Sigmoid colon (tissue), 6 donors: ENCODE measurements at regions not wholly inside any gene's neighbourhood (a gene's known extent, or its start where the extent isn't known, plus 50 kb on each side); places are given as distances from the start of the nearest gene placed in this dataset.
"Not testable (repeated sequence)": the region's sequence is repeated elsewhere in the genome, so short reads cannot be mapped to it uniquely, and the experiment has no call there.

Experiments used
- DNase-seq: peaks from one replicate; pipeline ENCODE4 v3.0.0-alpha.2; 2019
- H3K27ac ChIP-seq, 4 donors: fragments of 200-600 bp; sonication (generic); one replicate each; pipeline ENCODE4 v1.5.1; 2016 to 2019; ENCODE audit warnings: mild to moderate bottlenecking in 1 of 4
- H3K27me3 ChIP-seq, 3 donors: fragments of 200-600 bp; sonication (generic); one replicate each; pipeline ENCODE4 v1.5.1; 2019; ENCODE audit warnings: mild to moderate bottlenecking in 1 of 3
- H3K36me3 ChIP-seq, 4 donors: fragments of 200-600 bp; sonication (generic); one replicate each; pipeline ENCODE4 v1.5.1; 2016 to 2019
- H3K4me1 ChIP-seq, 4 donors: fragments of 200-600 bp; sonication (generic); one replicate each; pipeline ENCODE4 v1.5.1; 2017 to 2019
- H3K4me3 ChIP-seq, 4 donors: fragments of 200-600 bp; sonication (generic); one replicate each; pipeline ENCODE4 v1.5.1; 2017 to 2019; ENCODE audit warnings: mild to moderate bottlenecking in 2 of 4, moderate library complexity in 1 of 4
- H3K9me3 ChIP-seq, 4 donors: fragments of 200-600 bp in 3 of 4; sonication (generic) in 3 of 4; one replicate each; pipeline versions ENCODE4 v1.5.1 to v1.6.1; 2013 to 2019
- EP300 ChIP-seq, 4 donors: sonication (generic); formaldehyde crosslinking; IDR thresholded peaks; one replicate each; pipeline ENCODE4 v1.6.1; 2017; ENCODE audit warnings: antibody characterized with exemption in 4 of 4
- POLR2A ChIP-seq, 2 donors: fragments of 450-650 bp; IDR thresholded peaks; one replicate each; pipeline ENCODE4 v1.6.1; 2016; ENCODE audit warnings: antibody characterized with exemption in 2 of 2, mild to moderate bottlenecking in 2 of 2, moderate library complexity in 2 of 2
- POLR2AphosphoS5 ChIP-seq, 4 donors: sonication (generic); formaldehyde crosslinking; IDR thresholded peaks; one replicate each; pipeline ENCODE4 v1.6.1; 2017; ENCODE audit warnings: antibody characterized with exemption in 4 of 4
- WGBS, 2 donors: extraction: QIAGEN DNeasy Blood & Tissue Kit; methylation state at CpG; one replicate each; pipeline ENCODE4 v1.1.7; 2013; 5-methylcytosine and 5-hydroxymethylcytosine counted together
- intact Hi-C: fragments of 100-400 bp; cut with DNase I; formaldehyde crosslinking; loops from one replicate; pipeline ENCODE4 v1.15.1; 2023
- TF ChIP-seq, protein P1 (sequence below), 4 experiments: fragments of 450-650 bp in 3 of 4; fragments of 200-600 bp in 1 of 4; IDR thresholded peaks; one replicate each; pipeline ENCODE4 v1.5.1; 2016 to 2019; ENCODE audit warnings: antibody characterized with exemption in 4 of 4, mild to moderate bottlenecking in 3 of 4, moderate library complexity in 2 of 4
- donor health status: healthy with polysubstance abuse.
- donor health status: healthy.

DNA sequence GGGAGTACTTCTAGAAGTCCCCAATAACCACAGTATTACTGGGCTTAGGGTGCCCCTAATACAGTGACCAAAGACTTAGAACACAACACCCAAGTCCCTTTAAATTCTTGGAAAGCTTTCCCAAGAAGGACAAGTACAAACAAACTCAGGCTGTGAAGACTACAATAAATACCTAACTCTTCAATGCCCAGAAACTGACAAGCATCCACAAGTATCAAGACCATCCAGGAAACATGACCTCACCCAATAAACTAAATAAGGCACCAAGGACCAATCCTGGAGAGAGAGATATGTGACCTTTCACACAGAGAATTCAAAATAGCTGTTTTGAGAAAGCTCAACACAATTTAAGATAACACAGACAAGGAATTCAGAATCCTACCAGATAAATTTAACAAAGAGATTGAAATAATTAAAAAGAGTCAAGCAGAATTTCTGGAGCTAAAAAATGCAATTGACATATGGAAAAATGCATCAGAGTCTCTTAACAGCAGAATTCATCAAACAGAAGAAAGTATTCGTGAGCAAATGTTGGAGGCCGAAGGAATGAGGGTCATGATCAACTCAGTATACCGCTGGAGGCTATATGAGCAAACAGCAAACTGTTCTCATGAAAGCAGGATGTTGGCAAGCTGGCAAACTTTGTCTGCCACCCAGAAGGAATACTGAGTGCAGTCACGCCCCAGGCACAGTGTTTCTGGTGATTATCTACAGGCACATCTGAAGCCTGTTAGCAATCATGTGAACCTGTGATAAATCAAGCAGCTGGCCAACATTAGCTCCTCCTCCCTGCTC lies 87.0 kb upstream of the NECTIN3 start:
- no peaks in the 10 kb centered on the region for H3K9me3 ChIP-seq
- H3K4me3 ChIP-seq, result no peak overlapping the region
- no peak overlapping the region for H3K27ac ChIP-seq
- no peaks in the 10 kb centered on the region for H3K36me3 ChIP-seq
- no peak for TF ChIP-seq POLR2AphosphoS5 (IDR thresholded peaks at IDR 0.05)
- TF ChIP-seq EP300 (IDR thresholded peaks at IDR 0.05), result no peak
- no peak for TF ChIP-seq POLR2A (IDR thresholded peaks at IDR 0.05)
- TF ChIP-seq, protein P1, sequence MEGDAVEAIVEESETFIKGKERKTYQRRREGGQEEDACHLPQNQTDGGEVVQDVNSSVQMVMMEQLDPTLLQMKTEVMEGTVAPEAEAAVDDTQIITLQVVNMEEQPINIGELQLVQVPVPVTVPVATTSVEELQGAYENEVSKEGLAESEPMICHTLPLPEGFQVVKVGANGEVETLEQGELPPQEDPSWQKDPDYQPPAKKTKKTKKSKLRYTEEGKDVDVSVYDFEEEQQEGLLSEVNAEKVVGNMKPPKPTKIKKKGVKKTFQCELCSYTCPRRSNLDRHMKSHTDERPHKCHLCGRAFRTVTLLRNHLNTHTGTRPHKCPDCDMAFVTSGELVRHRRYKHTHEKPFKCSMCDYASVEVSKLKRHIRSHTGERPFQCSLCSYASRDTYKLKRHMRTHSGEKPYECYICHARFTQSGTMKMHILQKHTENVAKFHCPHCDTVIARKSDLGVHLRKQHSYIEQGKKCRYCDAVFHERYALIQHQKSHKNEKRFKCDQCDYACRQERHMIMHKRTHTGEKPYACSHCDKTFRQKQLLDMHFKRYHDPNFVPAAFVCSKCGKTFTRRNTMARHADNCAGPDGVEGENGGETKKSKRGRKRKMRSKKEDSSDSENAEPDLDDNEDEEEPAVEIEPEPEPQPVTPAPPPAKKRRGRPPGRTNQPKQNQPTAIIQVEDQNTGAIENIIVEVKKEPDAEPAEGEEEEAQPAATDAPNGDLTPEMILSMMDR (IDR thresholded peaks at IDR 0.05), result no peak
- no peaks in the 10 kb centered on the region for H3K27me3 ChIP-seq
- 90 to 92% methylated on average over 4 of the region's 4 CpGs for WGBS, 2 donors
- no peaks in the 10 kb centered on the region for H3K4me1 ChIP-seq
- intact Hi-C loops, result no loop called here
- no peak for DNase-seq

DNA sequence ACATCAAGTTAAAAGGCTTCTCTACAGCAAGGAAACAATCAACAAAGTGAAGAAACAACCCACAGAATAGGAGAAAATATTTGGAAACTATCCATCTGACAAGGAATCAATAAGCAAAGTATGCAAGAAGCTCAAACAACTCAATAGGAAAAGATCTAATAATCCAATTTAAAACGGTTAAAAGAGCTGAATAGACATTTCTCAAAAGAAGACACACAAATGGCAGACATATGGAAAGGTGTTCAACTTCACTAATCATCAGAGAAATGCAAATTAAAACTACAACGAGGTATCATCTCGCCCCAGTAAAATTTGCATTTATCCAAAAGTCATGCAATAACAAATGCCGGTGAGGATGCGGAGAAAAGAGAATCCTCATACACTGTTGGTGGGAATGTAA lies 82.2 kb upstream of the NECTIN3 start:
- Histone ChIP-seq H3K27me3 (no peaks in the 10 kb centered on the region), H3K27ac (no peak overlapping the region), H3K9me3 (no peaks in the 10 kb centered on the region), H3K4me1 (no peaks in the 10 kb centered on the region), H3K36me3 (no peaks in the 10 kb centered on the region), H3K4me3 (no peak overlapping the region)
- 94 to 96% methylated on average over 5 of the region's 5 CpGs for WGBS, 2 donors
- no peak for DNase-seq
- intact Hi-C loops, result no loop called here
- TF ChIP-seq, protein P1 (IDR thresholded peaks at IDR 0.05), result no peak
- TF ChIP-seq POLR2AphosphoS5 (IDR thresholded peaks at IDR 0.05), result no peak

DNA sequence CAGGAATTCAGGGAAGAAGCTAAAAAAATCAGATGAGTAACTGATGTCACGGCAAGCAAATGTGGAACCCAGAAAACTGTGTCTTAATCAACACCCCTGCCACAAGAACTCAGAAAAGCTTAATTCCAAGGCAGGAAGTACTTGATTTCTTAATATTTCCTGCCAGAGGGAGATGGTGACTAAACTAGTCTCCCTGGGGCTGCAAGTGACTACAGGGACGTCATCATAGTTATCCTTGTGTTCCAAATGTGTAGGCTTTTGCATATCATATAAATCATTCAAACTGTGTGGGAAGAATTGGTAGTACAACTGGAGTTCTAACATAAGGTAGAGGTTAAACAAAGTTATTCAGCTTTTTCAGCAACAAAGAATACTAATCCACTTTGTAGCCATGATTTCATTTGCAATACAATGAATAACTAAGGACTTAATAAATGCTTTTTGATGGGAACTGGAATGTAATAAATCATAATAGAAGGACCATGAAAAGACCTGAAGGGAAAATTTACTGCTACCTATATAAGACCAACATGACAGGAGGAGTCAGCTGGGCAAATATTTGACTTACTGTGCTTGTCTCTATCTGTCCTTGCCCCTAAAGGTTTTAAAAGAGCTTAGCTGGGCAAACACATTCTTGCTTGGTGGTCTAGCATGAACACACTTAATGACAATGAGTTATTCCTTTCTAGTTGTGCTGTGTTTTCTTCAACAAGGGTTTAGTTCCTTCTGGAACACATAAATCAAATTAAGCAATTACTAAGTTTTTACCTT lies 76.0 kb upstream of the NECTIN3 start:
- no peaks in the 10 kb centered on the region for H3K4me1 ChIP-seq
- no peaks in the 10 kb centered on the region for H3K9me3 ChIP-seq
- DNase-seq, result no peak
- H3K27me3 ChIP-seq, result no peaks in the 10 kb centered on the region
- 33 to 74% methylated on average over 2 of the region's 2 CpGs for WGBS, 2 donors
- no peak overlapping the region for H3K4me3 ChIP-seq
- H3K36me3 ChIP-seq, result no peaks in the 10 kb centered on the region
- TF ChIP-seq EP300 (IDR thresholded peaks at IDR 0.05) (no peak), POLR2A (IDR thresholded peaks at IDR 0.05) (no peak), POLR2AphosphoS5 (IDR thresholded peaks at IDR 0.05) (no peak)
- TF ChIP-seq, protein P1 (IDR thresholded peaks at IDR 0.05), result no peak
- intact Hi-C loops, result no loop called here
- H3K27ac ChIP-seq, result no peak overlapping the region

DNA sequence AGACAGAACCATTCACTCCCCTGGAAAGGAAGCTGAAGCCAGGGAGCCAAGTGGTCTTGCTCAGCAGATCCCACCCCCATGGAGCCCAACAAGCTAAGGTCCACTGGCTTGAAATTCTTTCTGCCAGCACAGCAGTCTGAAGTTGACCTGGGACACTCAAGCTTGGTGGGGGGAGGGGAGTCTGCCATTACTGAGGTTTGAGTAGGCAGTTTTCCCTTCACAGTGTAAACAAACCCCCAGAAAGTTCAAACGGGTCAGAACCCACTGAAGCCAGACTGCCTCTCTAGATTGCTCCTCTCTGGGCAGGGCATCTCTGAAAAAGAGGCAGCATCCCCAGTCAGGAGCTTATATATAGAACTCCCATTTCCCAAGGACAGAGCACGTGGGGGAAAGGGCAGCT lies 72.8 kb upstream of the NECTIN3 start:
- DNase-seq, H3K4me3 ChIP-seq, H3K4me1 ChIP-seq, H3K27ac ChIP-seq, H3K36me3 ChIP-seq, intact Hi-C loops, H3K27me3 ChIP-seq, H3K9me3 ChIP-seq: not testable (repeated sequence)
- WGBS, 2 donors, result 61 to 77% methylated on average over 2 of the region's 2 CpGs

DNA sequence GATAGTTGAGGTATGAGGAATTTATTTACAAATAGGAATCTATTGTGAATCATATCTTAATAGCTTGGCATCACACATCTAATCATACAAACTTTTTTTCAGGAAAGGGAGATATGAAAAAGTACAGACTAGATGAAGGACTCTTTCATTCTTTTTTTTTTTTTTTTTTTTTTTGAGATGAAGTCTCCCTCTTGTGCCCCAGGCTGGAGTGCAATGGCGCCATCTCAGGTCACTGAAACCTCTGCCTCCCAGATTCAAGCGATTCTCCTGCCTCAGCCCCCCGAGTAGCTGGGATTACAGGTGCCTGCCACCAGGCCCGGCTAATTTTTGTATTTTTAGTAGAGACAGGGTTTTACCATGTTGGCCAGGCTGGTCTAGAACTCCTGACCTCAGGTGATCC lies 65.1 kb upstream of the NECTIN3 start:
- H3K9me3 ChIP-seq, intact Hi-C loops, H3K4me1 ChIP-seq, H3K36me3 ChIP-seq, H3K4me3 ChIP-seq, H3K27me3 ChIP-seq, DNase-seq, H3K27ac ChIP-seq: not testable (repeated sequence)
- WGBS, 2 donors, result 81 to 95% methylated on average over 4 of the region's 4 CpGs
